Effector CD8-positive, alpha-beta T cell (primary cell): ENCODE measurements at regions not wholly inside any gene's neighbourhood (a gene's known extent, or its start where the extent isn't known, plus 50 kb on each side); places are given as distances from the start of the nearest gene placed in this dataset.
"Not testable (repeated sequence)": the region's sequence is repeated elsewhere in the genome, so short reads cannot be mapped to it uniquely, and the experiment has no call there.

Experiments
- DNase-seq: peaks from one replicate; lab custom pipeline; 2025; lab: John Stamatoyannopoulos, UW

DNA sequence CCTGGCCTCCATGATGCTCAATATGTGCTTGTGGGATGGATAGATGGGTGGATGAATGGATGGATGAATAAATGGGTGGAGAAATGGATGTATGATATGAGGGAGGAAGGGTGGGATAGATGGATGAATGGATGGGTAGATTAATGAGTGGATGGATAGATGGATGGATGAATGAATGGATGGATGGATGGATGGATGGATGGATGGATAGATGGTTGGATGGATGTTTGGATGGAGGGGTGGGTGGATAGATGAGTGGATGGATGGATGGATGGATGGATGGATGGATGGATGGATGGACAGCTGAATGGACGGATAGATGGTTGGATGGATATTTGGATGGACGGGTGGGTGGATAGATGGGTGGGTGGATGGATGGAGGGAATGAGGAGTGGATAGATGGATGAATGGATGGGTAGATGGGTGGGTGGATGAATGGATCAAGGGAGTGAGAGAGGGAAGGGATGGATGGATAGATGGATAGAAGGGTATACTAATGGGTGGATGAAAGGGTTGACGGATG is 139.4 kb downstream of the CEBPB start:
- no peak for DNase-seq

DNA sequence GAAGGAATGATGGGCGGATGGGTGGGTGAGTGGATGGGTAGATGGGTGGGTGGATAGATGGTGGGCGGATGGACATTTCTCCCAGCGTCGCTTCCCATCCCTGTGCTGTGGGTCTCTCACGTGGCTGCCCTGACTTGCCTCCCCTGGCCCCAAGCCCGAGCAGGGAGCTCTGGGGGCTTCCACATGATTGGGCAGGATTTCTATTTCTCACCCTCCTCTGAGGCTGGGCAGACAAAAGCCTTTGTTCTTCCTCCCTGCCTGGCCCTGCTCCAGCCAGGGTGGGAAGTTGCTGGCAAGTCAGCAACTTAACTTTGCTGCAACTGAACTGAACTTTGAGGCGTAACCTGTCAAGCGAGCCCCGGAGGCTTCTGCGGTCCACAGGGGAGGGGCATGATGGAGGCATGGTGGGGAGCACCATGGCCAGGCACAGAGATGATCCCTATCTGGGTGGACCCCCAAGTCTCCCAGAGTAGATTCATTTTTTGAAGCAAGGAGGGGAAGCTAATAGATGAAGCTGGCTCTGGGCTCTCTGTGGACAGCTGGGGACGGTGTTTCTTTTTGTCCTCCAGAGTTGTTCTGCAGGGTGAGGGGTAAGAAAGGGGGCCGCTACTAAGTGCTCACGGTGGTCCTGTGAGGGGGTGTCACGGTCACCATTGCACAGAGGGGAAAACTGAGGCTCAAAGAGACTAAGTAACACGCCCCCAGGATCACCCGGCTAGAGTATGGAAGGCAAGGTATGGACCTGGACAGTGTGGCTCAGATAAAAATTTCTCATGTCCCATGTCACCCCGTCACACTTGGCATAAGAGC is 140.1 kb downstream of the CEBPB start:
- DNase-seq = no peak

DNA sequence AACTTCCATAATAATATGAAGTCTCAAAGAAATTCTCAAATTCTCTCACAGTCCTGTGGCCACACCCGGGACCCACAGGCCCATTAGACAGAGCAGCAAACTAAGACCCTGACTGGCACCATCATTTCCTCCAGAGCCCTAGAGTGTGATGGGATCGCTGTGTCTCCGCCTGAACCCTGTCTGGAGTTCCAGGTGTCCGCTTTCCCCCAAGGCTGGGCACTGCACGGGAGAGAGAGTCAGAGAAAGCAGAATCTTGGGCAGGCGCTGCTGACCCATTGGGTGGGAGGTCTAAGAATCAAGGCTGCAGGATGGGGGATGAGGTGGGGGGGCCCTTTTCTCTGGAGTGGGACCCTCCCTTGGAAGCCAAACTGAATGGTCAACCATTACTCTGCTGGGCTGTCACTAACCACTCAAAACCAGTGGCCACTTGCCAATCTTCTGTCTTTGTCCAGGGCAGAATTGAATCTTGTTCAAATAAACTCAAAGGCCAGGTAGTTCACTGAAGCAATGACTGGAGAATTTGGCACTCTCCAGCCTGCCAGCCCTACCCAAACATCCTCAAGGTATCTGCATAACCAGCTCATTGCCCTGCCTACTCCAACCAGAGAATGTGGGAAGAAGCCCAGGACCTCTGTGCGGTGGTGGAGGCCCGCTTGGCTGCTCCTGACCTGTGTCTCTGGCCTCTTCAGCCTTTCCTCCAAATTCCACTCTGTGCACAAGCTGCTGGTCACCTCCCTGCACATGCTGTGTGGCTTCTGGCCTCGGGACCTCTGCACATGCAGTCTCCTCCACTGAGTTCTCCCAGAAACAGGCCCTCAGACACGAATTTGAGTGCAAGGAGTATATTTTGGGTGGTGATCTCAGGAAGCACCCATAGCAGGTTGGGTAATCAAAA is 141.1 kb downstream of the CEBPB start:
- no peak for DNase-seq

DNA sequence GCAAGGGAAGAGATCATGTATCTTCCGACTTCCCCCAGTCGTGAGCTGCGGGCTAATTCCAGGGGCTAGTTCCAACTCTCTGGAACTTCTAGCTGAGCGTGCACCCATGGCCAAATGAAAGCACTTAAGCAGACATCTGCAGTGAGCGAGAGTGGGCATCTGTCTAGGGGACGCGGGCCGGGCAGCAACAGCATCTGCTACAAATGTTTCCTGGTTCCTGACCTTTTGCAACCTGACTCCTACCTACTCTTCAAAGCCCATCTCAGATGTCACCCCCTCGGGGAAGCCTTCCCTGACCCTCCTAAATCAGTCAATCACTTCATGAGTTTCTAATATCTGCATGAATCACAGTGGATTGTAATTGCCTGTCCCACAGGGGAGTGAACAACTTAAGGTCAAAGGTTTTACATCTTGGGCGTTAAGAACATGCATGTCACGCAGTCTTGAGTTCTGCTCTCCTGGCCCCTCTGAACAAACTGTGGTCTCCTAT is 141.9 kb downstream of the CEBPB start:
- no peak for DNase-seq

DNA sequence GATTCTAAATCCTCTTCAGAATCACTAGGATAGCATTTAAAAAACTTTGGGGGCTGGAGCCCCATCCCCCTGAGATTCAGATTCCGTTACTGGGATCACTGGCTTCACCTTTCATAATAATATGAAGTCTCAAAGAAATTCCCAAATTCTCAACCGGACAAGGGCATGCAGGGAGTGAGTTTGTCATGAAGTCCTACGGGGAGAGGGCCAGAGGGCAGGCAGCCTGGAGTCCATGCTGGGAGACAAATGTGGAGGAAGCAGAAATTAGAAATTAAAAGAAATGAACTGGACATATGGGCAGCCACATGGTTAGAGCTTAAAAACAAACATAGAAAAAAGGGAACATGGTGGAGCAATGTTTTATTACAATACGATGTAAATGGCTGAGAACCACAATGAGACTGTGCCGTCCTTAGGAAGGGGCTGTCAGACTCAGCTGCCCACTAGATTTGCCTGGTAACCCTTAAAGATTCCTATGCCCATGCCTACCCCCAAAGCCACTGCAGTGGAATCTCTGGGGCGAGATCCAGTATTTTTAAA is 142.6 kb downstream of the CEBPB start:
- no peak for DNase-seq

DNA sequence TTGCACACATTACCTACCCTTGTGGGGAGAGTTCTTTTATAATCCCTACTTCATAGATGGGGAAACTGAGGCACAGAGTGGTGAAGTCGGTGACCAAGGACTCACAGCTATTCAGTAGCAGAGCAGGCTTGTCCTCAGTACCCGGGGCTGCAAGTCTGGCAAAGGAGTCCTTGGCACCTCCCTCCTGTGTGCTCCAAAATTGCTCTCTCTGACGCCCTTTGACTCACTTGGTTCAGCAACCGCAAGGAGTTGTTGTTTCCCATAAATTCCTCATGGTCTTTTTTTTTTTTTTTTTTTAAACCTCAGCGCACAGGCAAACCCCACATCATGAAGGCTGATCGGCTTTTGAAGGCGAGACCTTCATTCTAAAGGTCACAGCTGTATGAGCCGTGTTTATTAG is 143.2 kb downstream of the CEBPB start:
- no peak for DNase-seq

DNA sequence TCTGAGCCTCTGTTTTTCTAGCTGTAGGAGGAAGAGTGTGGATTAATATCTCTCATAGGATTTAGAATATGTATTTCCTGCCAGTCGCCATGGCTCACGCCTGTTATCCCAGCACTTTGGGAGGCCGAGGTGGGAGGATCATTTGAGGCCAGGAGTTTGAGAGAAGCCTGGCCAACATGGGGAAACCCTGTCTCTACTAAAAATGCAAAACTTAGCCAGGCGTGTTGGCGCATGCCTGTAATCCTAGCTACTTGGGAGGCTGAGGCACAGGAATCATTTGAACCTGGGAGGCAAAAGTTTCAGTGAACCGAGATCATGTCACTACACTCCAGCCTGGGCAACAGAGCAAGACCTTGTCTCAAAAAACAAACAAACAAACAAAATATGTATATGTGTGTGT is 143.9 kb downstream of the CEBPB start:
- DNase-seq = not testable (repeated sequence)

DNA sequence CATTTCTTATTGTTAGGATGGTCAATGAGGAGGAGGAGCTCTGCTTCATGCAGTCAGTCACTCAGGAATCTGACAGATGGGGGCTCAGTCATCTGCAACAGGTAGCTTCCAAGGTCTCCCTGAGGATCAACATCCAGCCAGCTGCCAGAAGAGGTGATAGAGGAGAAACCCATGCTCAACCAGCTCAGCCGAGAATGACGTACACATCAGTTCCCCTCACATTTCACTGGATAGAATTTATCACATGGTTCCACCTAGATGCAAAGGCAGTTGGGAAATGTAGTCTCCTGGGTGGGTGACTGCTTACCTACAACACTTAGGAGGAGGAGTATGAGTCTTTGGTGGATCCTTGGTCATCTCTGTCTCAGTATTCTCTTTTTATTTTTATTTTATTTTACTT is 144.5 kb downstream of the CEBPB start:
- no peak for DNase-seq

DNA sequence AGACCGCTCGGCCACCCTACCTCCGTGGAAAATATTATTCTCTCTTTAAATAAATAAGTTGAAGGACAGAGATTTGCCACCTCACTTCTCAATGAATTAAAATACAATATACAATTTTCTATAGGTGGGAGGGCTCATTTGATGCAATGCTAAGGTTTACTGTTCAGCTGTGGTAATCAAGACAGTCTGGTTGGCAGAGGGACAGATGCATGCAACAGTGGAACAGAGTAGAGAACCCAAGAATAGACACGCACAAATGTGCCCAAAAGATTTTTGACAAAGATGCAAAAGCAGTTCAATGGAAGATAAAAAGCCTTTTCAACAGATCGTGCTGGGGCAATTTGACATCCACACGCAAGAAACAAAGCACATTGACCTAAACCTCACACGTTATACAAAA is 145.2 kb downstream of the CEBPB start:
- no peak for DNase-seq

DNA sequence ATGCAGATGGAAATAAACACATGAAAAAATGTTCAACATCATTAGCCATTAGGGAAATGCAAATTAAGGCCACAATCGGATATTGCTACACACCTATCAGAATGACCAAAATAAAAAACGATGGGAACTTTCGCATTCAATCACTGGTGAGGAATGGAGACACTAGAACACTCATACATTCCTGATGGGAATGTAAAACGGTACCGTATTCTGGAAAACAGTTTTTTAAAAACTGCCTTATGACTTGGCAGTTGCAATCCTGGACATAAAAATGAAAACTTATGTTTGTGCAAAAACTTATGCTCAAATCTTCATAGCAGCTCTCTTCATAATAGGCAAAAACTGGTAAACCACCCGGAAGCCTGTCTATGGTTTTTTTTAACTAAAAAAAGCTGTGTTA is 146.0 kb downstream of the CEBPB start:
- no peak for DNase-seq

DNA sequence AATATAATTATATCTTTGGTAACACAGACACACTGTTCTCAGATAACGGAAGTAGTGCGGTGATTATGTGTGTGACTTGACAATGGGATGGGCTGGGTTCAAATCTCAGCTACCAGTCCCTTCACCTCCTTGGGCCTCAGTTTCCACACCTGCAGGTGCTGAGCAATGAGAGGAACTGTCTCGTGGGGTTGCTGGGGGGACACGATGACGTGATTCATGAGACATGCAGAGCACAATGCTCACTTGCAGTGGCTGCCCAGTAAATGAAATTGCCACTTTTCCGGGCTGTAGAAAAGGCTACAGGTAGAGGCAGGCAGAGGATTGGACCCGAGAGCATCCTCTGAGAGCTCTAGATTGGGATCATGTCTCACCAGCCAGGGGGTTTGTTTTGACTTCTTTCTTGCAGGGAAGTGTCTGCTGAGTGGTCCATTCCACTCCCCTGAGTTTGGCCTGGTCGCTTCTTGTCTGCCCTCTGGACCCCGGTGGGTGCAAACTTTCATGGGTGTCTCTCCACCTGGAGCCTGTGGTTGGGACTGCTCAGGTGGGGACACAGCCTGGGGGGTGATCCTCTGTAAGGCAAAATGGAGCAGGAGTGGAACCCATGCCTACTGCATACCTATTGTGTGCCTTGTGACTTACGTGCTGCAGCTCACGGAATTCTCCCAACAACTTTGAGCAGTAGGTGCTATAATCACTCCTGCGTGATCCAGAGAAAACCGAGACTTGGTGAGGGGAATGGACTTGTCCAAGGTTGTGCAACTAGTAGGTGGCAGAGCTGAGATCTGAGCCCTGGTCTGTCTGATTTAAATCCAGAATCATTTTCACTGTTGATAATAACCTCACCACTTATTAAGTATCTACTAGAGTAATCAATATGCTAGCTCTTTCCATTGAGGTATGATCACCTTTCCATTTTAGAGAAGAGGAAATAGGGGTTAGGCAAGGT is 147.2 kb downstream of the CEBPB start:
- no peak for DNase-seq

DNA sequence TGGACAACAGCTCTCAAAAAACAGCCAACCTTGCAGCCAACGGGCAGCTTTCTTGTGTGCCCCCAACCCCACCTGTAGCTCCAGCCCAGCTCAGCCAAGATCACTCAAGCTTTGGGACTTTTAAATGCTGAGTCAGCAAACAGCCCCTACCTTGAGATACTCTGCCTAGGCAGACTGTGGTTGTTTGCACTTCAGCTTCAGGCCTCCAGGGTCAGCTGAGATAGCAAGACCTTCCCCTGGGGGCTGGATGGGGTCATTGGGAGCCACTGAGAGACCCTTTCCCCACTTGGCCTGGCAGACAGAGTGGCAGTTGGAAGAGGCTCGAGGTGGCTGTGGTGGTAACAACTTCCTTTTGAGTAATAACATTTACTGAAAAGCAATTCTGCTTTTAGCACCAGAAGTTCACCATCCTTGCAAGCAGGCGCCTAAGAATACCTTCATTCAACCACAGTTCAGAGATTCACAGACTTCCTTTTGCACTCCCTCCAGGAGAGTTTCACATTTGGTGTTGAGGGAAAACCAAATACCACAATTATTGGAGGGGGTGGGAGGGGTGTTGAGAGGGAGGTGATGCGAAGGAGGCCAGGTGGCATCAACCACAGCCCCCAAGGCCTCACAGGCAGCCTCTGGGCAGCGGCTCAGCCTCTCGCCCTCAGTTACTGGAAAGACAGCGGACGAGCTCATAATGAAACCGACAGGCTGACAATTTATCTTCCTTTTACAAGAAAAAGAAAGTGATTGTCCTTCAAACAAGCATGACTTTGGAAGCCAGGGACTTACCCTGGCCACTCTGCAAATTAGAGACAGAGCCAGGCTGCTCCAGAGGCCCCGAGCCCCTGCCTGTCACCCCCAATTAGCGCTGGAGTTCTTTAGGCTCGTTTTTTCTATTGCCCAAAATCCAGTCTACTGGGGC is 148.1 kb downstream of the CEBPB start:
- DNase-seq = no peak

DNA sequence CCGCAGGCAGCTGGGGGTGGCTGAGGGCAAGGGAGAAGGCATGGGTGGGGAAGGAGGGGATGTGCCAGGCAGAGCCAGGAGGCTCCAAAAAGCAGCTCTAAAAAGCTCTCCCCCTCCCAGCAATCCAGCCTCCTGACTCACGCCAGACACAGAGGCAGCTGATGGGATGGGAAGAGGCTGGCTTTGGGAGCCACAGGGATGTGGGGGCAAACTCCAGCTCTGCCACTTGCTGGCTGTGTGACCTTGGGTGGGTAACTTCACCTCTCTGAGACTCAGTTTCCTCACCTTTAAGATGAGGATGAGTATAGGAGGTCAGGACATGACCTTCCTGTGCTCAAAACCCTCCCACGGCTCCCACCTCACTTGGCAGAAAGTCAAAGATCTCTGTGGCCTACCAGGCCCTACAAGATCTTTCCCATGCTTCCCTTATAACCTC is 148.9 kb downstream of the CEBPB start:
- DNase-seq = no peak

DNA sequence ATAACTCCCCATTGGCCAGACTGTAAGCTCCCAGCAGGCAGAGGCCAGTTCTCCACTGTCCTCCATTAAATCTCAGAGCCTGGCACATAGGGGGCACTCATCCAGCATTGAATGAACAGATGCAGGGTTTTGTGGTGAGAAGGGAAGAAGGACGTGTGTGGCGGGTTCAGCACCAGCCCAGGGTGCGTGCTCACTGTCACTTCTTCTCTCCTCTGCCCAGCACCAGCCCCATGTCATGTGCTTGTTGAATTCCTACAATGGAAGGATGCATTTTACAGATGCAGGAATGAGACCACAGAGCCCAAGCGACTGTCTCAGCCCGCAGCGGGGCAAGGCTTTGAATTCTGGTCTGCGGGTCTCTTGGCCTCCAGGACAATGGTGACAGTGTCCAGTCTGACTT is 149.9 kb downstream of the CEBPB start:
- DNase-seq = no peak

DNA sequence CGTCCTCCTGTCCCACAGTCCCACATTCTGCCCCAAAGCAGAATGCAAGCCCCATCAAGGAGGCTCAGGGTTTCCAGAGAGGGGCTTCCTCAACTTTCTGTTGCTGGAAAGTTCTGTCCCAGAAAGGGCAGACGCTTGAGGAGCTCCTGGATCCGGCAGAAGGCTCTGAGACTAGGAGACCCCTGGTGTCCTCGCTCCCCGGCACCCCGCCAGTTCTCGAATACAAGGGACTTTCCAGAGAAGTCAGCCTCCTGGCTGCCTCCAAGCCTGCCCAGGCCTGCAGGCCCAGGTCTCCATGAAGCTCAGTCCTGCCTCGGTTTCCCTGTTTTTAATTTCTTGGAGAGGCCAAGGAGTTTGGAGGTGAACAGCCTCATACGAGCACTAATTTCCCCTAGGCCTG is 150.4 kb downstream of the CEBPB start:
- DNase-seq = no peak

DNA sequence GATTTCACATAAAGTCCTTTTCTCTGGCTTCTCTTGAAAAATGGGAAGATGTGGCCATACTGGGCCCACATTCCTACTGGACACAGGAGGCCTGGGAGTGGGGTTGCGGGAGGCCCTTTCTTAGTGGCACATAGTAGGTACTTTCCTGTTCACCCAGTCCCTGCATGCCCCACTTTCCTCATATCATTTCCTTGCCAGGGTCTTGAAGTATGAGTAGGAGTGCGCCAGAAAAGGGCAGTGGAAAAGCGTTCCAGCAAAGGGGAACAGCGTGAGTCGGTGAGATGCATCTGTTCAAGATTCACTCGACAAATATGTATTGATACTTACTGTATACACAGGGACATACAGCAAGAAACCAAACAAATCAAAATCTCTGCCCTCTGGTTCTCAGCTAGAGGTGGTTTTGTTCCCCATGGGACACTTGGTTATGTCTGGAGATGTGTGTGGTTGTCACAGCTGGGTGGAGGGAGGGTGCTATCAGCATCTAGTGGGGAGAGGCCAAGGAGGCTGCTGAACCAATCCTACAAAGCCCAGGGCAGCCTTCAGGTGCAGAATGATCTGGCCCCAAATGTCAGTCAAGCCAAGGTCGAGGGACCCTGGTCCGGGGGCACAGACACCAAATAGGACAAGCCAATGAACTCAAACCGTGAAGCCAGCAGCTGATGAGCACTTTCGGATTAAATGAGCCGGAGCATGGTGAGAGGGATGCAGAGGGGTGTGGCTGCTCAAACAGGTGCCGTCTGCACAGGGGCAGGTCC is 151.4 kb downstream of the CEBPB start:
- no peak for DNase-seq

DNA sequence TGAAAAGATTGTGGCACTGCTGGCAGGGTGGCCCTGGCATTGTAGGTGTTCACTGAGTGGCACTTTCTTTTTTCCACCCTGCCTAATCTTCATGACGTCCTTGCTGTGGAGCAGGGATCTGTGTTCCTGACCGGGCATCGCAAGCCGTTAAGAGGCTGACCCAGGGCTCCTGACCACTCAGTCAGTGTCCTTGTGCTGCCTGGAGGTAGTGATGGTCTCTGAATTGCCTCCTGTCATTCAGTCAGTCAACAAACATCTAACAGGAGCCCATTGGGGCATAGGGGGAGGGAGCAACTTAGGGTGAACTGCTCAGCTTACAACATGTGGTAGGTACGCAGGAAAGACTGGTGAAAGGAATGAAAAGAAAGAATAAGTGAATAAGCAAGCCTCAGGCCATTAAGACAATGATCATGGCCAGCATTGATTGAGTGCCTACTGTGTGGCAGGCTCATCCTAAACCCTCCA is 152.0 kb downstream of the CEBPB start:
- DNase-seq = no peak

DNA sequence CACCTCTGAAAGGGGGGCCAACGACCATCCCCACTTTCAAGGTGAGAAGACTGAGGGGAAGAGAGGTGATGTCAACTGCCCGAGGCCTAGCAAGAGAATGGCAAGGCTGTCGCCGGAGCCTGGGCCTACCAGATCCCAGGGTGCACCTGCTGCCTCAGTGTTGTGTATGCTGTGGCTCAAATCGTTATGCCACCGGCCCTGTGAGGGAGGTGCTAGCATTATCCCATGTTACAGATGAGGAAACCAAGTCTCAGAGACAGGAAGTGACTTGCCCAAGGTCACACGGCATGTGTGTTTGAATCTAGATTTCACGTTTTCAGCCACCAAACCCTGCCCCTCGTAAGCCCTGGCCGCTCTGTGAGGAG is 152.5 kb downstream of the CEBPB start:
- no peak for DNase-seq

DNA sequence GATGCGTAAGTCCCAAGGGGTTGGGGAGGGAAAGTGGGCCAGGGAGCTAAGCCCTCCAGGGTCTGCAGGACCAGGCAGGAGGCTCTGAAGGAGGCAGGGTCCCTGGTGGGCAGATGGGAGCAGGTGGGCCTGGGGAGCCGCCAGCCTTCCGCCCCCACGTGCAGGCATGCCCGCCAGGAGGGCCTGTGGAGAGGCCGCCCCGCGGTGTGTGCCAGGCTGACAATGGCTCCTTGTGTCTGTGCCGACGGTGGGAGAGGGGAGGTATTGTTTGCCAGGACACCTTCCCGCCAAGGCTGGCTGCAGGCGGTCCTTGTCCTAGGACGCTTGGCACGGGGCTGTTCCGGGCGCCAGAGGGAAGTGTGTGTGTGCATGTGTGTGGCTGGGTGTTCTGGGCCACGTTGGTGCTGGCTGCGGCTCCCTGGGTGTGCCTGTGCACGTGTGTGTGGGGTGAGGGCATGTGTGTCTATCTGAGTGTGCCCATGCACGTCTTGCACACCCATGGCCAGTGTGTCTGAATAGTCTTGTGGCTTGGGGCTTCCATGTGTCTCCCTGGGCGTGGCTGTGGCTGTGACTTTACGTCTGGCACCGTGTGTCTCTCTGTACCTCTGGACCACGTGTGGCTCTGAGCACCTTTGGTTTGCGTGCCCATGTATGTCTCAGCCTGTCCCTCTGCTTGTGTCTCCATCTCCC is 153.0 kb downstream of the CEBPB start:
- no peak for DNase-seq
